MM.1S (cell line): ENCODE measurements at regions not wholly inside any gene's neighbourhood (a gene's known extent, or its start where the extent isn't known, plus 50 kb on each side); places are given as distances from the start of the nearest gene placed in this dataset.

Experiments
- EZH2 ChIP-seq: fragments of 300-600 bp; sonication (generic); optimal IDR thresholded peaks from 2 replicates; pipeline ENCODE3; 2017; ENCODE audit warnings: low read depth, mild to moderate bottlenecking, antibody characterized with exemption, low read length, mixed read lengths
- EZH2phosphoT487 ChIP-seq: fragments of 300-600 bp; sonication (generic); IDR thresholded peaks from 2 replicates; pipeline ENCODE4 v1.6.1; 2018; ENCODE audit warnings: antibody characterized with exemption, low read length
- TF ChIP-seq, protein P1 (sequence below): fragments of 300-600 bp; sonication (generic); IDR thresholded peaks from 2 replicates; pipeline ENCODE4 v1.5.1; 2016; ENCODE audit warnings: antibody characterized with exemption, low read length, mixed read lengths

DNA sequence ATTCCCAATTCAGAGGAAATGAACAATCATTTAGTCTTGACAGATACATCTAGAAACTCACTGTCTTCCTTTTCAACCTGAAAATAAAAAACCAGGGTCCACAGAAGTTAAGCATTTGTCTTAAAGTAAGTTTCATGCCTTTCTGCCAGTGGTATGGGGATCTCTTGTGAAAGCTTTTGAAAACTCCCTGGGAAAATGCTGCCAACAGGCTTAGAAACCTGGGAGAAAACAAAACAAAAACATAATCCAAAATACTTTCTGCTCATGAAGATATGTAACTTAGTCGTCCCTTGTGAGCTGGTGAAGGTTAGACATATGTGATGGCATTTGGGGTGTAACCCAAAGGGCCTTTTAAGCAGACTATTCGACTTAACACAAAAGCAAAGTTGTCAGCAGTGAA, 66.4 kb upstream of the ZNF438 start:
- TF ChIP-seq, protein P1, sequence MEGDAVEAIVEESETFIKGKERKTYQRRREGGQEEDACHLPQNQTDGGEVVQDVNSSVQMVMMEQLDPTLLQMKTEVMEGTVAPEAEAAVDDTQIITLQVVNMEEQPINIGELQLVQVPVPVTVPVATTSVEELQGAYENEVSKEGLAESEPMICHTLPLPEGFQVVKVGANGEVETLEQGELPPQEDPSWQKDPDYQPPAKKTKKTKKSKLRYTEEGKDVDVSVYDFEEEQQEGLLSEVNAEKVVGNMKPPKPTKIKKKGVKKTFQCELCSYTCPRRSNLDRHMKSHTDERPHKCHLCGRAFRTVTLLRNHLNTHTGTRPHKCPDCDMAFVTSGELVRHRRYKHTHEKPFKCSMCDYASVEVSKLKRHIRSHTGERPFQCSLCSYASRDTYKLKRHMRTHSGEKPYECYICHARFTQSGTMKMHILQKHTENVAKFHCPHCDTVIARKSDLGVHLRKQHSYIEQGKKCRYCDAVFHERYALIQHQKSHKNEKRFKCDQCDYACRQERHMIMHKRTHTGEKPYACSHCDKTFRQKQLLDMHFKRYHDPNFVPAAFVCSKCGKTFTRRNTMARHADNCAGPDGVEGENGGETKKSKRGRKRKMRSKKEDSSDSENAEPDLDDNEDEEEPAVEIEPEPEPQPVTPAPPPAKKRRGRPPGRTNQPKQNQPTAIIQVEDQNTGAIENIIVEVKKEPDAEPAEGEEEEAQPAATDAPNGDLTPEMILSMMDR = no peak
- TF ChIP-seq EZH2 (no peak), EZH2phosphoT487 (no peak)
